Peyer's patch (tissue), 4 donors: ENCODE measurements at regions not wholly inside any gene's neighbourhood (a gene's known extent, or its start where the extent isn't known, plus 50 kb on each side); places are given as distances from the start of the nearest gene placed in this dataset.

Experiments
- CTCF ChIP-seq, 6 experiments: fragments of 450-650 bp in 4 of 6; fragments of 200-600 bp in 2 of 6; sonication (generic) in 1 of 6; IDR thresholded peaks; one replicate each; pipeline ENCODE4 v1.5.1; 2017 to 2019; ENCODE audit warnings: antibody characterized with exemption in 6 of 6, mild to moderate bottlenecking in 3 of 6, moderate library complexity in 1 of 6
- POLR2A ChIP-seq, 2 donors: fragments of 450-650 bp; IDR thresholded peaks; one replicate each; pipeline ENCODE4 v1.5.1; 2017; ENCODE audit warnings: antibody characterized with exemption in 2 of 2, mild to moderate bottlenecking in 2 of 2, moderate library complexity in 2 of 2

DNA sequence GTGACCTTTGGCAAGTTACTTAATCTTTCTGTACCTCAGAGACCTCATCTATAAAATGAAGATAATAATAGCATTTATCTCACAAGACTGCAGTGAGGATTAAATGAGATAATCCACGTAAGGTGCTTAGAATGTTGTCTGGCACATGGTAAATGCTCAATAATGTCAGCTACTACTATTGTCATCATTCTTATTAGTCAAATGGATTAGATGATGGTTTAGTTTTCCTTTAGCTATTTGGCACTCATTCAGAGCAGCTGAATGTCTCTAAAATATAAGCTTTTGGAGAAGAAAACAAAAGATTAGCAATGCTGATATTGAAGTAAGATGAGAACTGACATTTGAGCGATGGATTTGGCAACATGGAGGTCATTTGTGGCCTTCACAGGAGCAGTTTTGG is 125.1 kb downstream of the AQP4 start:
- TF ChIP-seq POLR2A (IDR thresholded peaks at IDR 0.05): no peak
- TF ChIP-seq CTCF (IDR thresholded peaks at IDR 0.05): no peak
